Limb (tissue), 2 donors: ENCODE measurements at regions not wholly inside any gene's neighbourhood (a gene's known extent, or its start where the extent isn't known, plus 50 kb on each side); places are given as distances from the start of the nearest gene placed in this dataset.

Experiments used
- DNase-seq, 2 donors: peaks; one replicate each; pipeline ENCODE4 v3.0.0-alpha.2; 2016; ENCODE audit errors: extremely low spot score in 2 of 2

GRCh38 chr2:195411219-195411687 is 245.8 kb upstream of the SLC39A10 start:
- no peak for DNase-seq

DNA sequence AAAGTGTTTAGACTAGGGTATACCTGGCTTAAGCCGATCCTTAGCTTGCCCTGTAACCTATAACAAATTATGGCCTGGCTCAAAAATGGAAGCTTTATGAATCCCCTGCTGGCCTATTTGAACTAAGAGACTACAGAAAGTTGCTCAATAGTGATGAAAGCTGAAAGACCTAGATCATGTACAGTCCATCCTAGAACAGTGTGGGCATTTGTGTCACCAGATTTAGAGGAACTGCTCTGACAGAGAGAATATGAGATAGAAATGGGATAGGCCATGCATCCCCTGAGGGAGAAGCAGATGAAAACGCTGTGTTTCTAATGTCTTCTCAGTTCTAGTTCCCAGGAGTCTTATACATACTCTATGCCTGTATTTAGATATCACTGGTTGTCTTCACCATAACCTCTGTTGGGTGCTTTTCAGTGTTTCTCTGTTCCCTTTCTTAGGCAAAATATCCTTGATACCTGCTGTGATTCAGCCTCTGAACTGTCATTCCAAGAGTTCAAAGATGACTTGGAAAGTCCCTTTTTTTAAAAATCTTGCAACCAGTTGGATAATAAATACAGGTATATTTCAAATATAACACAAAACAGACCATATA is 246.9 kb upstream of the SLC39A10 start:
- DNase-seq: no peak

GRCh38 chr2:195408811-195409210 is 248.2 kb upstream of the SLC39A10 start:
- DNase-seq: no peak

- no peak for DNase-seq
Observed at GRCh38 chr2:195408196-195408595, 248.8 kb upstream of the SLC39A10 start.

DNA sequence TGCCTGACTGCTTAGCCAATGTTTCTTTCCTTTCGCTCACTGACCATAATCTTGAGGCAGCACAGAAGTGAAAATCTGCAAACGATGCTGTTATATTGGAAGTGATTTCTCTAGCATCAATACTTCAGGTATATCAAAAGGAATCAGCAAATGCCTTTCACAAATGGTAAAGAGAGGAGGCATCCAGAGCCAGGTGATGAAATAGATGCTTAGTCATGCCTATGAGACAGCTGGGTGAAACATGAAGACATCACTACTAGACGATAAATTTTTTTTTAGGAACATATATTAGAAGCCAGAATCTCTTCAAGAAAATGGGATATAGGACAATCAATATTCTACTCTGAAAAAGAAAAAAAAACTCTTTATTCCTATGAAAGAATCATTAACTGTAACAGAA is 249.2 kb upstream of the SLC39A10 start:
- DNase-seq: no peak

- no peak for DNase-seq
Observed at GRCh38 chr2:195406886-195407603, 250.0 kb upstream of the SLC39A10 start.

- DNase-seq: no peak
Observed at GRCh38 chr2:195404651-195405050, 252.4 kb upstream of the SLC39A10 start.

DNA sequence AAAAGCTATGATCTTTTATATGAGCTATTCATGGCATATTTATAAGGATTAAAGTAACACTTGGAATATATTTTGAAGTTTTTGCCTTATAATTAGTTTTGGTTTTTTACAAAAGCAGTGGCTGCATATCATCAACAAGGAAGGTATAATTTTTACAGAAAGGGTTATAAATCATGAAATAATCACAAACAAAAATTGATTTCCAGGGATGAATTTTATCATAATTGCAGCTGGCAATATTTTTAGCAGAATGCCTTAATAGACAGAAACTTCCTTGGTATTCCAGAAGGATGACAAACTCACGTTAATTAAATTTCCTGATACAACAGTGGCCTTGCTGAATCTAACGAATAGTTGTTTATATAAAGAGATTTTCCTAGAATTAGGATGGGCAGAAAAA is 260.5 kb upstream of the SLC39A10 start:
- no peak for DNase-seq

GRCh38 chr2:195395362-195395761 is 261.7 kb upstream of the SLC39A10 start:
- no peak for DNase-seq

DNA sequence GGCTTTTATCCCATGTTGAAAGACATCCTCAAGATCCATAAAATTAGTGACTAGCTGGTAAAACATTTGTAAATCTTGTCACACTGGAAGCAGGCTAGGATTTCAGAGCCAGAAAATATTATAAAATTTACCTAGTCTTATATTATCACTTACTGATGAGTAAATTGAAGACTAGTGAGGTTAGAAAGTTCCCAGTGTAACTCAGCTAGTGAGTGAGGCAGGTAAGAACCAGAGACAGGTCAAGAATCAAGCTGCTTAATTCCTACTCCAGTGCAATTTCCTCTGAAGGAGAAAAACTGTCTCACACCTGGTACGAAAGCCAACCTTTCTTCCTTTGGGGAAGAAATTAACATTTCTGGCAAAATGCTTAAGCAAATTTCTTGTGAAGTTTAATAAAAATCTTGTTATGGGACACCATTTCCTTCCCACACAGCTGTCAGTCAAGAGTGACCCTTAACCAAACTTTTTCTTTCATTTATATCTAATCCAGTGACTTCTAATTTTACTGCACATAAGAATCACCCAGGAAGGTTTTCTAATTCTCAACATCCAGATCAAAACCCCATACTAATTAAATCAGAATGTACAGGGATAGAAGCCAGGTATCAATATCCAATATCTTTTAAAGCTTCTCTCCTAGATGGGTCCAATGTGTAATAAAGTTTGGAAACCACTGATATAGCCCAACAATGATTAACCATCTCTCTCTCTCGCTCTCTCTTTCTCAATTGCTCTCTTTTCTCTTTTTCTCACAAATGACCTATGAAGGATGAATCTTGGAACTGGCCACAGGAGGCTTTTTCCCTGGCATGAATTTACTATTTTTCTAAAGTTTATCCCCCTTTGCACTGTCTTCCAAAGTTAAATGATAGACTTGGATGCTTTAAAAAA is 264.3 kb upstream of the SLC39A10 start:
- DNase-seq: no peak

DNA sequence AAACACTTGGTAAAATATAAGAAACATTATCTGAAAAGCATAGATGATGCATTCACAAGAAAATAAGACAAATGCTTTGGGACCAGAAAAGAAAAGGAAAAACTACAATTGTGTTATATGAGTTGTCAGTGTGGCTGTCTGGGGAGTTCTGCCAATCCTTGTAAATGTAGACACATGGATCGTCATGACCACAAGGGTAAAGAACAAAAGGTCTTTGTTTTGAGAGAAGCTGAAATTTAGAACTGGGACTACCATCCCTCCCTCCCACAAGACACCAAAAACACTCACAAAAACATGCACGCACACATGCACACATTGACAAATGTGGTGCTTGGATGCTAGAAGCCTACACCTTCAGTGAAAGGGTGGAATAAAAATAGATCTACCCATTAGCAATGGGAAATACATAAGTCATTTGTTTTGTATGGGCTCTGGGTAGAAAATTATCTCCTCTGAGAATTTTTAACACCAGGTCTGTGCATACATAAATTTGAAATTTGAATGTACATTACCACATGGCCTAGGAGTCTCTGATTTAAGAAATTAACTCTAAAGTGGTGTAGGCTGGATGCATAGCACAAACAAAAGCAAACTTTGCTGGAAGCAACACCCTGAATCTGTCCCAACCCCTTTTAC is 266.2 kb upstream of the SLC39A10 start:
- no peak for DNase-seq

- no peak for DNase-seq
Observed at GRCh38 chr2:195388028-195388427, 269.0 kb upstream of the SLC39A10 start.

DNA sequence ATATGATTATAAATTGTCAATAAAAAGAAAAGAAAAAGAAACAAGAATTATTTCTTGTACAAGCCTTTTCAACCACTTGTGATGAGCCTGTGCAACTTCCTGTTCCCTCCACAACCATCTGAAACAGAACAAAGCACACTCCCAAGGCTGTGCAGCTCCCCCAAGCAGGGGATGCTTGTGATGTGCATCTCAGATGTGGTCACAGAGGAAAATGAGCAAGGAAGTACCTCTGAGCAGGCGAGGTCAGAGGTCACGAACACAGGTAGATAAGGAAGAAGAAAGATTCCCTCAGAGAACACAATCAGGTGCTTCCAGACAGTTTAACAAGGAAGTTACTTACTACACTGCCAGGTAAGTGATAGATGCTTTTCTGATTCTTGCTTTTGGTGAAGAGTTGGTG is 274.8 kb upstream of the SLC39A10 start:
- no peak for DNase-seq

GRCh38 chr2:195370167-195370943 is 286.7 kb upstream of the SLC39A10 start:
- DNase-seq: no peak

DNA sequence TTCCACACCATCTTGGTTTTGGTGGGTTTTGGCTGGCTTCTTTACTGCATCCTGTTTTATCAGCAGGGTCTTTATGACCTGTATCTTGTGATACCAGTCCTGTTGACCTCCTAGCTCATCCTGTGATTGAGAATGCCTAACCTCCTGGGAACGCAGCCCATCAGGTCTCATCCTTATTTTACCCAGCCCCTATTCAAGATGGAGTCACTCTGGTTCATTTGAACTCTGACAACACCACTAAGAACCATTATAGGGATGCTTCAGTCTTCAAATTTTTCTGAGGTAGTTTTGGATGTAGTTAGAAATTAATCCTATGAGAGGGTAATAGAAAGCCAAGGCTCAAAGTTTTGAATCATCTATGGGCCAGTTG is 287.8 kb upstream of the SLC39A10 start:
- DNase-seq: no peak

DNA sequence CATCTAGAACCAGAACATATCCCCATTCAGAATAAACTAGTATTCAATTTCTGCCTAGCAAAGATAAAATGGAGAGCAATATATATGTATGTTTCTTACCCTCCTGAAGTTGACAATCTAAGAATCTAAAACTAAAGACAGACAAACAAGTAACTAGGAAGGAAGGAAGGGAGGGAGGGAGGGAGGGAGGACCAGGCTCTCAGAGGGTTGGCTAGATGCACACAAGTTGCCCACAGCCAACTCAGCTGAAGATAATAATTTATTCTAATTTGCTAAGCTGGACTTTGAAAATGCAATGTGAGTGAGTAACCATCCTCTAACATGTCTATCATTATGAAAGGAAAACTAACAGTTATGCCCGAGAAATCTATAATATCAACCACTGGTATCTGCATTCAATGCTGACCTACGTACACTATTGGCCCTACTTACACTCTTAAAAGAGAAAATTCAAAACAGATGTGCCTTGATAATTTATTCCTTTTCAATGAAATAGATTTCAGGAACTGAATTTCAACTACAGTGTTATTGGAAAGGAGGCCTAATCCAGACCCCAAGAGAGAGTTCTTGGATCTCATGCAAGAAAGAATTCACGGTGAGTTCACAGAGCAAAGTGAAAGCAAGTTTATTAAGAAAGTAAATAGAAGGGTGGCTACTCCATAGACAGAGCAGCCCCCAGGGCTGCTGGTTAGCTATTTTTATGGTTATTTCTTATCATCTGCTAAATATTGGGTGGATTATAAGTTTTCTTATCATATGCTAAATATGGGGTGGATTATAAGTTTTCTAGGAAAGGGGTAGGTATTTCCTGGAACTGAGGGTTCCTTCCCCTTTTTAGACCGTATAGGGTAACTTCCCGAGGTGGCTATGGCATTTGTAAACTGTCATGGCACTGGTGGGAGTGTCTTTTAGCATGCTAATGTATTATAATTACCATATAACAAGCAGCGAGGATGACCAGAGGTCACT is 288.5 kb upstream of the SLC39A10 start:
- peak in 1 of 2 donors; percentile 23 for DNase-seq

DNA sequence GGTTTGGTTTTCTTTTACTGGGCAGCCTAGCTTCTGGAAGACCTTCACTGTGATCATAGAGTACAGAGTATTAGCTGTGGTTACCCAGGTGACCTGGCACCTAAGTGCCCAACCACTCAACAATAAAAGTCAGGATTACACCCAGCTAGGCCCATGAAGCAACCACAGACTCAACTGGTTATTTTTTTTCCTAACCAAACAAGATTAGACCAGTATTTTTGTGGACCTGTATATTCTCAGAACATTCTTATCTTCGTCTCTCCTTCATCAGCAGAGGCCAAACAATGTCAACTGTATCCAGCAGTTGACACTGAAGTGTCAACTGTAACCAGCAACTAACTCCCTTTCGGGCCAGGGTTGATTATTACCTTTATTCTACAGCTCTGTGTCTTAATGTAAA is 289.2 kb upstream of the SLC39A10 start:
- DNase-seq: no peak

DNA sequence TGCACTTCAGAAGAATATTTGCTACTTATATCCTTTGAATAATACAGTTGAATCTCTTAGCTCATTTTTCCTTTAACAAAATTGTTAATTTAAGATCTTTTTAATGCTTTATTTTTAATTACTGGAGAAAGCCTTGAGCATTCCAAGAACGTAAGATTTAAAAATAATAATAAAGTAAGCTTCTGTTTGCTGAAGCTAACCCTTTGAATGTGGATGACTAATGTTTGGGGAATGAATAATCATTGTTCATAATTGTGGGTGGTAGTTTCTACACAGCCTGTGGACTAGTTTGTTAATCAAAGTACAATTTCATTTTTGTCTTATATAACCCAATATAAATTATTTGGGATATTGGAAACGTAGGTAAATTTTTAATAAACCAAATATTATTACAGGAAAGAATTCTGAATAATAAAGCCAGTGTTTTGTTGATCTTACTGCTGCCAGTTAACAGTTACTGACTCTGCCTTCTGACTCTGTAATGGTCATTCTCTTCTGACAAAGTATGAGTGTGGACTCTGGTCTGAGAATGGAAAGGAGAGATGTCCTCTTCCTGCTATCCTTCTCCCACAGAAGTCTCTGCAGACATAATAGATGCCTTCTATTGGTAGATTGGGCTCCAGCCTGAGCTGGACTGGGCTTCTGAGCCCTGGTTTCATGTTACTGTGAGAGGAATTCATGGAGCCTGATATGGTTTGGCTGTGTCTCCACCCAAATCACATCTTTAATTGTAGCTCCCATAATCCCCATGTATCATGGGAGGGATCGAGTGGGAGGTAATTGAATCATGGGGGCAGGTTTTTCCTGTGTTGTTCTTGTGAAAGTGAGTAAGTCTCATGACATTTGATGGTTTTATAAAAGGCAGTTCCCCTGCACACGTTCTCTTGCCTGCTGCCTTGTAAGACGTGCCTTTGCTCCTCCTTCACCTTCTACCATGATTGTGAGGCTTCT is 292.7 kb upstream of the SLC39A10 start:
- no peak for DNase-seq

DNA sequence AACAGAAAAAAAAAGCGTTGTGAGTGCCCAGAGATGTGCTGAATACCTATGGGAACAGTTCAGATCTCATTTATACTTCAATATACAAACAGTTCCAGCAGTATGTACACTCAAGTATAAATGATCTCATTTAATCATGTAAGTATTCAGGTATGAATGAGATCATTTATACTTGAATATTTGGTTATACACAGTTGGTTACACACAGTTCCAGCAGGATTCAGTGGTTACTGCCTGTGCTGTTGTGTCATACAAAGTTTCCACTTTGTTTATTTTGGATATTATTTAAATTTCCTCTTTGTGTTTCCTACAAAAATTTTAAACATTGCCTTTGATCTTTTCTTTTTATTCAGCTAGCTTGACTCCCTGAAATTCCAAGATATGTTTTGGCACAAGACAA is 293.5 kb upstream of the SLC39A10 start:
- no peak for DNase-seq
